T-cell (primary cell): ENCODE measurements at regions not wholly inside any gene's neighbourhood (a gene's known extent, or its start where the extent isn't known, plus 50 kb on each side); places are given as distances from the start of the nearest gene placed in this dataset.
A peak's percentile ranks its signal among the peaks of the same experiment; 100 is the strongest.

ENCODE experiments used
- ATAC-seq, 4 experiments: fragments of 200-7000 bp in 3 of 4; fragments of 150-1000 bp in 1 of 4; cut with Tn5 transposase; replicated peaks in 1 of 4; 1 replicate in 3 of 4; 2 replicates in 1 of 4; pipeline ENCODE4 v1.10.0; 2021; ENCODE audit warnings: moderate library complexity in 3 of 4, mild to moderate bottlenecking in 2 of 4, moderate number of reproducible peaks in 1 of 4
- CTCF ChIA-PET, 2 donors: fragments of 300-600 bp; sonication (Branson Sonifier 250); formaldehyde crosslinking; loops; one replicate each; lab custom pipeline; 2022; ENCODE audit warnings: antibody characterized with exemption in 2 of 2; lab: Charles Lee
- POLR2A ChIA-PET, 2 donors: fragments of 300-600 bp; sonication (Branson Sonifier 250); formaldehyde crosslinking; loops; one replicate each; lab custom pipeline; 2022; ENCODE audit warnings: antibody characterized with exemption in 2 of 2; lab: Charles Lee
- DNase-seq, 35 experiments: peaks; one replicate each; pipeline versions ENCODE4 v3.0.0 to v3.0.0-alpha.2; 2013 to 2023
- H3K27ac ChIP-seq: one replicate; pipeline ENCODE4 v1.5.1; 2013; ENCODE audit warnings: low read length
- H3K27me3 ChIP-seq, 2 experiments: replicated peaks in 1 of 2; 1 replicate in 1 of 2; 2 replicates in 1 of 2; pipeline versions ENCODE4 v1.6.1 to v1.7.0; 2013; ENCODE audit warnings: low read length in 1 of 2, mixed read lengths in 1 of 2; ENCODE audit not compliant: control insufficient read depth in 2 of 2, insufficient read depth in 2 of 2; ENCODE audit errors: extremely low read depth in 1 of 2
- H3K36me3 ChIP-seq, 2 donors: 1 replicate in 1 of 2; 2 replicates in 1 of 2; pipeline versions ENCODE4 v1.6.1 to v1.7.0; 2013; ENCODE audit warnings: low read length in 1 of 2; ENCODE audit not compliant: control insufficient read depth in 2 of 2, insufficient read depth in 1 of 2; ENCODE audit errors: extremely low read depth in 1 of 2
- H3K4me1 ChIP-seq, 2 experiments: 1 replicate in 1 of 2; 2 replicates in 1 of 2; pipeline versions ENCODE4 v1.6.1 to v1.7.0; 2013; ENCODE audit warnings: low read length in 2 of 2, mixed read lengths in 1 of 2; ENCODE audit not compliant: insufficient read depth in 2 of 2, control insufficient read depth in 1 of 2; ENCODE audit errors: extremely low read depth in 1 of 2
- H3K4me3 ChIP-seq, 2 donors: 1 replicate in 1 of 2; 2 replicates in 1 of 2; pipeline versions ENCODE4 v1.5.1 to v1.7.0; 2013; ENCODE audit warnings: mild to moderate bottlenecking in 2 of 2, low read length in 1 of 2, moderate library complexity in 1 of 2; ENCODE audit not compliant: control insufficient read depth in 1 of 2; ENCODE audit errors: extremely low read depth in 1 of 2
- H3K9me3 ChIP-seq: 2 replicates; pipeline ENCODE4 v1.7.0; 2013
- H3K27ac Mint-ChIP-seq, 2 donors: one replicate each; pipeline ENCODE4 v1.8.0; 2020 to 2021; ENCODE audit warnings: mild to moderate bottlenecking in 2 of 2, mixed read lengths in 2 of 2
- H3K27me3 Mint-ChIP-seq, 2 donors: one replicate each; pipeline ENCODE4 v1.8.0; 2021 to 2022; ENCODE audit warnings: mixed read lengths in 2 of 2
- H3K36me3 Mint-ChIP-seq: one replicate; pipeline ENCODE4 v1.8.0; 2021; ENCODE audit warnings: mixed read lengths
- H3K4me1 Mint-ChIP-seq, 3 donors: one replicate each; pipeline ENCODE4 v1.8.0; 2020 to 2022; ENCODE audit warnings: mixed read lengths in 3 of 3, mild to moderate bottlenecking in 1 of 3
- H3K4me3 Mint-ChIP-seq, 3 donors: one replicate each; pipeline ENCODE4 v1.8.0; 2020 to 2022; ENCODE audit warnings: mild to moderate bottlenecking in 3 of 3, mixed read lengths in 3 of 3, moderate library complexity in 3 of 3
- H3K9me3 Mint-ChIP-seq, 3 donors: one replicate each; pipeline ENCODE4 v1.8.0; 2020 to 2022; ENCODE audit warnings: mixed read lengths in 3 of 3
- WGBS: methylation state at CpG from one replicate; pipeline ENCODE4 v1.1.5; 2013; ENCODE audit warnings: missing lambda C conversion rate; ENCODE audit not compliant: insufficient coverage; 5-methylcytosine and 5-hydroxymethylcytosine counted together

DNA sequence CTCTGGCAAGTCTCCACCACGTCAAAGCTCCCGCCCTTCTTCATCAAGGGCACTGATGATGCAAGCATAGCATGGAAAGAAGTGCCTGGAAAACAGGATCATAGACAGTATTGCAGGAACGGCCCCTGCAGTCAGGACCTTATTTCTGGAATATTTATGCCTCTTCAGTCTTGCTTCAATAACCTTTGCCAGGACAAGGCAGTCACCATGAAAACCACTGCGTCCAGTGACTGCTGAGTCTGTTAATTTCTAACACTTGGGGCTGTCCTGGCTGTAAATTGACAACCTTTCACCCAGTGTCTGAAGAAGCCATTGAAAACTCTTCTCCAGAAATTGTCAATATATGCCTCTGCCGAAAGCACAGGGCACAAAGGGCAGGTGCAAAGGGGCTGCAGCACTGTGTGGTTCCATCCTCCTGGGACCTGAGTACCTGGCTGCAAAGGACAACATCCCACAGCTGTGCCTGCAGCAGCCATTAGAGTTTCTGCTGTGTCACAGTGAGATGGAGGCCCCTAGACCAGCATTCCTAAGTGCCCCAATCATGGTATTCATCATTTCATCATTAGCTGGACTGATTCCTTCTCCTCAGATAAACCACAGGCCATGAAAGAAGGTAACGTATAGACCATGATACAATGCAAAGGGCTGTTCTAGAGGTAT is 819.6 kb downstream of the RNF144A start:
- DNase-seq (no peak), ATAC-seq (no peak)
- Mint-ChIP-seq H3K36me3 (peaks cover 5% of the 10 kb centered on the region), H3K27me3 (no peaks in the 10 kb centered on the region), H3K27ac (peak overlapping the region; percentile 24 to 27), H3K4me3 (no peak overlapping the region), H3K9me3 (no peaks in the 10 kb centered on the region), H3K4me1 (peaks cover 33 to 50% (median 42%) of the 10 kb centered on the region in 3 donors)
- H3K9me3 ChIP-seq: no peaks in the 10 kb centered on the region
- CTCF ChIA-PET: no interaction called here
- 54% methylated on average over 5 of the region's 6 CpGs for WGBS
- H3K4me3 ChIP-seq: no peak overlapping the region
- H3K36me3 ChIP-seq: peaks cover 0 to 8% of the 10 kb centered on the region in 2 donors
- no peaks in the 10 kb centered on the region for H3K27me3 ChIP-seq
- no peak overlapping the region for H3K27ac ChIP-seq
- H3K4me1 ChIP-seq: peaks cover 0 to 8% of the 10 kb centered on the region in 2 experiments
- POLR2A ChIA-PET: interaction anchor here in 1 of 2 donors (0.5 kb wide), 1 partner anchor 12 kb away, joined by 3 read pairs; no protein-coding TSS in a partner anchor

DNA sequence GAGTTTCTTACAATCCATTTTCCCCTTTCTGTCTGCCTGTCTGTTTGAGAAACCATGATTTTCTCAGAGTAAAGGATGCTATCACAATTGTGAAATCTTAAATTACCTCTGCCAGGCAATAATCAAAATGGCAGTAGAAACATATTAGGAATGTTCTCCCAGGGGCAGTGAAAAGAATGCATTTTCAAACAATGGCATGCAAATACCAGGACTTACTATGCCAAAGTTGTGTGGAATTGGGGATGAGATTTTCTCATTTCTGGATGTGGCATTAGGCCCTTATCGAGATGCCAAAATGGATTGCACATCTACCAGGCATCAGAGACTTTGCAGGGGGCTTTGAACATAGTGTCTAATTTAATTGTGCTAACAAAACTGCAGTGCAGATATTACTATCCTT is 821.4 kb downstream of the RNF144A start:
- Histone ChIP-seq H3K36me3 (peaks cover 0 to 2% of the 10 kb centered on the region in 2 donors), H3K27ac (no peak overlapping the region), H3K27me3 (no peaks in the 10 kb centered on the region), H3K9me3 (no peaks in the 10 kb centered on the region), H3K4me3 (no peak overlapping the region), H3K4me1 (no peaks in the 10 kb centered on the region)
- Mint-ChIP-seq H3K27me3 (no peaks in the 10 kb centered on the region), H3K4me3 (no peak overlapping the region), H3K27ac (no peak overlapping the region), H3K36me3 (no peaks in the 10 kb centered on the region), H3K9me3 (no peaks in the 10 kb centered on the region), H3K4me1 (peaks cover 25 to 50% (median 42%) of the 10 kb centered on the region in 3 donors)
- ChIA-PET CTCF (no interaction called here), POLR2A (no interaction called here)
- no CpG with 5 or more reads among the region's 1 CpG for WGBS
- ATAC-seq (no peak), DNase-seq (no peak)

DNA sequence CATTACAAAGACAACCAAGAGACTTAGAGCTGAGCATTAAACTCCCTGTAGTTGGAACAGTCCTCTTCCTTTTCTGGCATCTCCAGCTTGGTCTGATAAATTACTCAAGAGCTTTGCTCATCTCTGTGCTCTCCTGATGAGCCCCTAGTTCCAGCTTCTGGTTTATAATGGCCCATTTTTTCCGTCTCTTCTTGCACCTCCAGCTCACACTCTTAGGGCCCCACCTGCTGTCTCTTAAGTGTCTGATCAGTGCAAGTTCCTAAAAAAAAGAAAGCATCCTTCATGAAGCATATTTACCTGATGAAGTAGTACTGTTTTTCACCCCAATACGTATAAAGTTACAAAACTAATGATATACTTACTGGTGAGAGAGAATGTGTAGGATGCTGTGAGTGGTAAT is 822.9 kb downstream of the RNF144A start:
- Histone ChIP-seq H3K4me1 (peaks cover 0 to 2% of the 10 kb centered on the region in 2 experiments), H3K36me3 (peaks cover 0 to 2% of the 10 kb centered on the region in 2 donors), H3K27ac (no peak overlapping the region), H3K4me3 (no peak overlapping the region), H3K27me3 (no peaks in the 10 kb centered on the region), H3K9me3 (no peaks in the 10 kb centered on the region)
- Mint-ChIP-seq H3K4me3 (no peak overlapping the region), H3K27me3 (no peaks in the 10 kb centered on the region), H3K9me3 (no peaks in the 10 kb centered on the region), H3K27ac (peak overlapping the region in 1 of 2 donors; percentile 34), H3K36me3 (no peaks in the 10 kb centered on the region), H3K4me1 (peaks cover 18 to 54% (median 48%) of the 10 kb centered on the region in 3 donors)
- ChIA-PET CTCF (interaction anchor here in 1 of 2 donors (0.8 to 2.2 kb wide), 4 partner anchors 9 to 312 kb away, joined by 3 to 10 read pairs (median 5); no protein-coding TSS in a partner anchor), POLR2A (interaction anchor here in 1 of 2 donors (0.6 to 1.0 kb wide), 2 partner anchors 9 to 21 kb away, joined by 3 read pairs; no protein-coding TSS in a partner anchor)
- ATAC-seq: no peak
- 40% methylated on average over 1 of the region's 2 CpGs for WGBS
- DNase-seq: no peak

GRCh38 chr2:7742301-7742700 is 825.1 kb downstream of the RNF144A start:
- no peak for ATAC-seq
- ChIA-PET POLR2A (no interaction called here), CTCF (no interaction called here)
- no peaks in the 10 kb centered on the region for H3K9me3 Mint-ChIP-seq
- no peak for DNase-seq
- H3K27ac ChIP-seq: no peak overlapping the region
- H3K36me3 Mint-ChIP-seq: no peaks in the 10 kb centered on the region
- peaks cover 12 to 57% (median 49%) of the 10 kb centered on the region in 3 donors for H3K4me1 Mint-ChIP-seq
- no peak overlapping the region for H3K4me3 ChIP-seq
- WGBS: 87% methylated on average over 3 of the region's 3 CpGs
- no peaks in the 10 kb centered on the region for H3K9me3 ChIP-seq
- no peaks in the 10 kb centered on the region for H3K36me3 ChIP-seq
- H3K27ac Mint-ChIP-seq: peak overlapping the region in 1 of 2 donors; percentile 13
- H3K4me1 ChIP-seq: peaks cover 0 to 14% of the 10 kb centered on the region in 2 experiments
- no peak overlapping the region for H3K4me3 Mint-ChIP-seq
- H3K27me3 ChIP-seq: no peaks in the 10 kb centered on the region
- H3K27me3 Mint-ChIP-seq: no peaks in the 10 kb centered on the region

GRCh38 chr2:7744827-7745226 is 827.6 kb downstream of the RNF144A start:
- 31% methylated on average over 2 of the region's 5 CpGs for WGBS
- Histone ChIP-seq H3K27ac (peak overlapping the region; percentile 75), H3K4me3 (peak overlapping the region in 1 of 2 donors; percentile 19), H3K27me3 (no peaks in the 10 kb centered on the region), H3K4me1 (peaks cover 0 to 22% of the 10 kb centered on the region in 2 experiments), H3K36me3 (no peaks in the 10 kb centered on the region), H3K9me3 (no peaks in the 10 kb centered on the region)
- Mint-ChIP-seq H3K36me3 (no peaks in the 10 kb centered on the region), H3K27me3 (no peaks in the 10 kb centered on the region), H3K27ac (peak overlapping the region; percentile 50 to 60), H3K9me3 (no peaks in the 10 kb centered on the region), H3K4me1 (peaks cover 11 to 52% (median 42%) of the 10 kb centered on the region in 3 donors), H3K4me3 (no peak overlapping the region)
- DNase-seq: peak in 32 of 35 experiments; percentile 8 to 81 (median 50)
- CTCF ChIA-PET: interaction anchor here (0.7 to 1.3 kb wide), 3 partner anchors 14 to 71 kb away, joined by 3 to 10 read pairs (median 4); no protein-coding TSS in a partner anchor
- ATAC-seq: peak; percentile 37 to 81 (median 60)
- POLR2A ChIA-PET: interaction anchor here in 1 of 2 donors (0.6 to 1.4 kb wide), 3 partner anchors 19 to 979 kb away, joined by 4 to 5 read pairs (median 4); no protein-coding TSS in a partner anchor

GRCh38 chr2:7745369-7745768 is 828.2 kb downstream of the RNF144A start:
- no peak for DNase-seq
- H3K4me1 Mint-ChIP-seq: peaks cover 5 to 47% (median 39%) of the 10 kb centered on the region in 3 donors
- no peaks in the 10 kb centered on the region for H3K27me3 Mint-ChIP-seq
- POLR2A ChIA-PET: interaction anchor here in 1 of 2 donors (0.9 to 1.4 kb wide), 2 partner anchors 19 to 20 kb away, joined by 4 to 5 read pairs; no protein-coding TSS in a partner anchor
- peaks cover 0 to 22% of the 10 kb centered on the region in 2 experiments for H3K4me1 ChIP-seq
- peak overlapping the region; percentile 50 to 63 for H3K27ac Mint-ChIP-seq
- H3K36me3 ChIP-seq: no peaks in the 10 kb centered on the region
- peak overlapping the region in 1 of 2 donors; percentile 19 for H3K4me3 ChIP-seq
- no peaks in the 10 kb centered on the region for H3K27me3 ChIP-seq
- ATAC-seq: no peak
- H3K9me3 Mint-ChIP-seq: no peaks in the 10 kb centered on the region
- no peaks in the 10 kb centered on the region for H3K36me3 Mint-ChIP-seq
- H3K9me3 ChIP-seq: no peaks in the 10 kb centered on the region
- peak overlapping the region; percentile 75 for H3K27ac ChIP-seq
- WGBS: no CpG with 5 or more reads among the region's 2 CpGs
- CTCF ChIA-PET: interaction anchor here in 1 of 2 donors (1.0 to 1.3 kb wide), 2 partner anchors 15 to 20 kb away, joined by 3 to 10 read pairs; no protein-coding TSS in a partner anchor
- no peak overlapping the region for H3K4me3 Mint-ChIP-seq
